ENCODE measurements at regions not wholly inside any gene's neighbourhood (a gene's known extent, or its start where the extent isn't known, plus 50 kb on each side); places are given as distances from the start of the nearest gene placed in this dataset.

DNA sequence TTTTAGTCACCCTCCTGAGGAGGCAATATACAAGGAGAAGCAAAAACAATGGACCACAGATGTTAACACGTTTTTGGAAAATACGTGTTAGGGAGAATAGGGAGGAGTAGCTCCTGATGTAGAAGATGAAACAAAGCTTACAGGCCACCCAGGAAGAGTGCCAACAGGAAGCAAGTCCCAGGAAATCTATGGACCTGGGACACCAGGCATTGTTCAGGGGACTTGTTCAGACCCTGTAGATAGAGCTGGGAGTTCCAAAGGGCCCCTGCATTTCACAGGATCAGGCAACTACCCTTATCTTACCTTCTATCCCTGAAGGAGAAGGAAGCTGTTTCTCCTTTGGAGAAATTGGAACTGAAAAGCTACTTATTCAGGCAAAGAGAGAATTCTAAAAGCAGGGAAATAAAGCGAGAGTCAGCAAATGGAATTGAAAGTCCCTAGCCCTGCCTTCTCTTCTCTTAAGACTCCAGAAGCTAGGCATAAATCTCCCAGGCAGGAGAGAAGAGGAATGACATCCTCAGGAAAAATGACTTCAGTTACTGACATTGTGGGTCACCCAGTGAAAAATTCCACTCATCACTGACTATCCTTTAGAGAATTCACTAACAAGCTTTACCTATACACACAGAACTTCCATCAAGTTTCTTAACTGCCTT, 77.7 kb upstream of the FAM3C start:
- Mint-ChIP-seq H3K4me3 (no peak overlapping the region), H3K36me3 (ENCODE audit: low read depth) (no peaks in the 10 kb centered on the region)
- POLR2A ChIA-PET: interaction anchor here (1.1 kb wide), 1 partner anchor 52 kb away, joined by 3 read pairs; no protein-coding TSS in a partner anchor

DNA sequence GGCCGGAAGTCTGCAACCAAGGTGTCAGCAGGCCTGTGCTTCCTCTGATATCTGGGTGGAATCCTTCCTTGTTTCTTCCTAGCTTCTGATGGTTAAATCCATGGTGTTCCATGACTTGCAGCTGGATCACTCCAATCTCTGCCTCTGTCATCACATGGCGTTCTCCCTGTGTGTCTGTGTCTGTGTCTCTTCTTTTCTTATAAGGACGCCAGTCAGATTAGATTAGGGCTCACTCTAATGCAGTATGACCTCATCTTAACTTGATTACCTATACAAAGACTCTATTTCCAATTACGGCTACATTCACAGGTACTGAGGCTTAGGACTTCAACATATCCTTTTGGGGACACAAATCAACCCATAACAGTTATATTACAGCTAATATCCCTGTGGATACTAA, 70.3 kb upstream of the FAM3C start:
- Mint-ChIP-seq H3K27me3 (peaks cover 4% of the 10 kb centered on the region), H3K27ac (no peak overlapping the region), H3K4me3 (no peak overlapping the region), H3K9me3 (no peaks in the 10 kb centered on the region), H3K4me1 (ENCODE audit: low read depth) (no peaks in the 10 kb centered on the region), H3K36me3 (ENCODE audit: low read depth) (peaks cover 2% of the 10 kb centered on the region)
- ChIA-PET POLR2A (no interaction called here), CTCF (interaction anchor here (1.6 kb wide), 1 partner anchor 16 kb away, joined by 4 read pairs; no protein-coding TSS in a partner anchor)
- DNase-seq: no peak
- intact Hi-C loops (cut with micrococcal nuclease): no loop called here
- no peak for ATAC-seq
- TF ChIP-seq, protein P1, sequence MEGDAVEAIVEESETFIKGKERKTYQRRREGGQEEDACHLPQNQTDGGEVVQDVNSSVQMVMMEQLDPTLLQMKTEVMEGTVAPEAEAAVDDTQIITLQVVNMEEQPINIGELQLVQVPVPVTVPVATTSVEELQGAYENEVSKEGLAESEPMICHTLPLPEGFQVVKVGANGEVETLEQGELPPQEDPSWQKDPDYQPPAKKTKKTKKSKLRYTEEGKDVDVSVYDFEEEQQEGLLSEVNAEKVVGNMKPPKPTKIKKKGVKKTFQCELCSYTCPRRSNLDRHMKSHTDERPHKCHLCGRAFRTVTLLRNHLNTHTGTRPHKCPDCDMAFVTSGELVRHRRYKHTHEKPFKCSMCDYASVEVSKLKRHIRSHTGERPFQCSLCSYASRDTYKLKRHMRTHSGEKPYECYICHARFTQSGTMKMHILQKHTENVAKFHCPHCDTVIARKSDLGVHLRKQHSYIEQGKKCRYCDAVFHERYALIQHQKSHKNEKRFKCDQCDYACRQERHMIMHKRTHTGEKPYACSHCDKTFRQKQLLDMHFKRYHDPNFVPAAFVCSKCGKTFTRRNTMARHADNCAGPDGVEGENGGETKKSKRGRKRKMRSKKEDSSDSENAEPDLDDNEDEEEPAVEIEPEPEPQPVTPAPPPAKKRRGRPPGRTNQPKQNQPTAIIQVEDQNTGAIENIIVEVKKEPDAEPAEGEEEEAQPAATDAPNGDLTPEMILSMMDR (IDR thresholded peaks at IDR 0.05): no peak

More for the DNA sequence above, 77.7 kb upstream of the FAM3C start:
- DNase-seq (no peak), ATAC-seq (no peak)
- Mint-ChIP-seq H3K9me3 (no peaks in the 10 kb centered on the region), H3K27ac (no peak overlapping the region), H3K27me3 (no peaks in the 10 kb centered on the region), H3K4me1 (ENCODE audit: low read depth) (no peaks in the 10 kb centered on the region)
- CTCF ChIA-PET: interaction anchor here (1.1 to 1.3 kb wide), 3 partner anchors 75 to 106 kb away, joined by 3 to 5 read pairs (median 4); no protein-coding TSS in a partner anchor
- TF ChIP-seq, protein P1 (IDR thresholded peaks at IDR 0.05): no peak
- intact Hi-C loops (cut with micrococcal nuclease): no loop called here

DNA sequence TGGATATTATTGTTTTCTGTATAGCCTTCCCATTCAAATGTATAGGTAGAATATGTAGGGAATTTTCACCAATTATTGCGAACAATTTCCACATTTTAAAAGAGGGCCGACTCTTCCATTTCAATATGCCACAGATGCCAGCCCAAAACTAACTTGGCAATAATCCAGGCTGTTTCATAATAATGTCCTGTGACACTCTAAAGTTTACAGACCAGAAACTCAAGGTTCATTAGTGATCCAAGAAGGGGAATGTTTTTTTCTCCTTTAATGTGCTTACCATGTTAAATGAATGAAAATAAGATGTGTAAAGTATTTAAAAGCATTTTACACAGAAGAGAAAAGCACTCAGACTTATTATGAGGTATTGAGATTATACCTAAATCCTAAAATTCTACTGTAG, 63.0 kb upstream of the FAM3C start:
- Mint-ChIP-seq H3K36me3 (ENCODE audit: low read depth) (no peaks in the 10 kb centered on the region), H3K4me1 (ENCODE audit: low read depth) (no peaks in the 10 kb centered on the region), H3K9me3 (no peaks in the 10 kb centered on the region), H3K4me3 (no peak overlapping the region), H3K27me3 (peaks cover 4% of the 10 kb centered on the region), H3K27ac (no peak overlapping the region)
- intact Hi-C loops (cut with micrococcal nuclease): no loop called here
- ChIA-PET CTCF (no interaction called here), POLR2A (no interaction called here)
- ATAC-seq (no peak), DNase-seq (no peak)
- TF ChIP-seq, protein P1 (IDR thresholded peaks at IDR 0.05): no peak

DNA sequence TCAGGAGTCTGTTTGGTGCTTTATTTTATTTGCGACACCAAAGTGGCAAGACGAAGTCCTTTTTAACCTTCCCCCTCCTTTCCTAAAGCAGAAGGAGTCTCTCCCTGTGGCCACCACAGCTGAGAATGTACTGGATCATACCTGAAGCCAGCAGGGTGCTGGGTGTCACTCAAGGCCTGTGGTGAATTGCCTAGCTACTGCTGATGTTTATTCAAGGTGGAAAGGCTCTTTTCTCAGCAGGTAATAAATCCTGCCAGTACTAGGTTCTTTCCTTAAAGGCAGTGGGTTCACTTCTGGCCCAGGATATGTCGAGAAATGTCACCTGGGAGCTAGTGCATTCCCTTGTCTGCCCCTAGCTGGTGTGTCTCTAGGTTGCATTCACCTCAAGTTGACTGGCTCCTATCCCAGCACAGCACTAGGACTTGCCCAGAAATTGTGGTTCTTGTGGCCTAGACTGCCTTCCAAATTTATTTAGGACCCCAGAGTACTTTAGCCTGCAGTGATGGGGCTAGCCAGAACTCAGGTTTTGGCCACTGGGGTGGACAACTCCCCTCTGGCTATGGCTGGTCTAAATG, 60.8 kb upstream of the FAM3C start:
- intact Hi-C loops (cut with micrococcal nuclease): no loop called here
- H3K9me3 Mint-ChIP-seq: no peaks in the 10 kb centered on the region
- ATAC-seq: no peak
- TF ChIP-seq, protein P1 (IDR thresholded peaks at IDR 0.05): no peak
- ChIA-PET POLR2A (no interaction called here), CTCF (no interaction called here)
- H3K27ac Mint-ChIP-seq: no peak overlapping the region
- DNase-seq: no peak
- H3K27me3 Mint-ChIP-seq: peaks cover 3% of the 10 kb centered on the region
- no peaks in the 10 kb centered on the region for H3K36me3 Mint-ChIP-seq (ENCODE audit: low read depth)
- H3K4me3 Mint-ChIP-seq: no peak overlapping the region
- no peaks in the 10 kb centered on the region for H3K4me1 Mint-ChIP-seq (ENCODE audit: low read depth)

DNA sequence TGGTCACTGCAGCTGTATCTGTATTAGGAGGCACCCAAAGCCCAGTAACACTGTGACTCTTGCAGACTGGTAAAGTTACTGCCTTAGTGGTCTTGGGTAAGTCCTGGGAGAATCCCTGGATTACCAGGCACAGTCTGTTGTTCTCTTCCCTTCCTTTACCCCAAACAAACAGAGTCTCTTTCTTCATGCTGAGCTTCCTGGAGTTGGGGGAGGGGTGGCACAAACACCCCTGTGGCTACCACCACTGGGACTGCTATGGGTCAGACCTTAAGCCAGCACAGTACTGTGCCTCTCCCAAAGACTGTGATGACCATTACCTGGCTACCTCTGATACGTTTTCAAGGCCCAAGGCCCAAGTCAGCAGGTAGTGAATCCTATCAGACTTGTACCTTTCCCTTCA, 59.9 kb upstream of the FAM3C start:
- intact Hi-C loops (cut with micrococcal nuclease): no loop called here
- H3K4me3 Mint-ChIP-seq: no peak overlapping the region
- no peak for ATAC-seq
- no peak for DNase-seq
- H3K36me3 Mint-ChIP-seq (ENCODE audit: low read depth): no peaks in the 10 kb centered on the region
- no peaks in the 10 kb centered on the region for H3K9me3 Mint-ChIP-seq
- ChIA-PET POLR2A (no interaction called here), CTCF (no interaction called here)
- H3K27ac Mint-ChIP-seq: no peak overlapping the region
- TF ChIP-seq, protein P1 (IDR thresholded peaks at IDR 0.05): no peak
- no peaks in the 10 kb centered on the region for H3K27me3 Mint-ChIP-seq
- no peaks in the 10 kb centered on the region for H3K4me1 Mint-ChIP-seq (ENCODE audit: low read depth)
